SH-SY5Y (cell line): ENCODE measurements at regions not wholly inside any gene's neighbourhood (a gene's known extent, or its start where the extent isn't known, plus 50 kb on each side); places are given as distances from the start of the nearest gene placed in this dataset.

ENCODE experiments used
- GATA2 ChIP-seq: IDR thresholded peaks from 2 replicates; pipeline ENCODE4 v1.6.1; 2011; ENCODE audit warnings: mild to moderate bottlenecking, low read depth, low read length
- GATA3 ChIP-seq: IDR thresholded peaks from 2 replicates; pipeline ENCODE4 v1.6.1; 2011; ENCODE audit warnings: low read depth, mild to moderate bottlenecking, low read length, moderate library complexity

DNA sequence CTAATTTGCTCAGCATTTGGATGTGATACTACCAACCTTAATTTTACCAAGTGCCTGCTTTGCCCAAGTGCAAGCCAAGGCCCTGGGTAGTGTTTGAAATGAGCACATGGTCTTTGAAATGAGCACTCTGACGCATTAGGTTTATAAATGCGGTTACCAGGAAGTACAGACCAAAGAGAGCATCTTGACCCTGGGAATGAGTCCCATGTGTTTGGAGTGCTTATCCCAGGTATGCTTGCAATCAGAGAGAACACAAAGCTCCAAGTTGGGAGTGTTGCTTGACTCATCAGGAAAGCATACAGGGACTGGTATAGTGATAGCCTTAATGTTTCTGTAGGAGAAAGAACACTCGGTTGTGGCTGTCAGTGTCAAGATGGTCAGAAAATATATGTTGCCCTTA, 203.6 kb upstream of the MAMLD1 start:
- TF ChIP-seq GATA2 (no peak), GATA3 (no peak)
